Suprapubic skin (tissue), 4 donors: ENCODE measurements at regions not wholly inside any gene's neighbourhood (a gene's known extent, or its start where the extent isn't known, plus 50 kb on each side); places are given as distances from the start of the nearest gene placed in this dataset.

Experiments used
- CTCF ChIP-seq, 2 donors: fragments of 200-600 bp in 1 of 2; fragments of 450-650 bp in 1 of 2; sonication (generic) in 1 of 2; IDR thresholded peaks; one replicate each; pipeline ENCODE4 v1.5.1; 2016 to 2019; ENCODE audit warnings: antibody characterized with exemption in 2 of 2, mild to moderate bottlenecking in 1 of 2, moderate library complexity in 1 of 2
- EP300 ChIP-seq: sonication (generic); formaldehyde crosslinking; IDR thresholded peaks from one replicate; pipeline ENCODE4 v1.6.1; 2017; ENCODE audit warnings: antibody characterized with exemption
- POLR2A ChIP-seq, 2 donors: fragments of 450-650 bp; IDR thresholded peaks; one replicate each; pipeline ENCODE4 v1.6.1; 2017; ENCODE audit warnings: antibody characterized with exemption in 2 of 2, mild to moderate bottlenecking in 2 of 2, moderate library complexity in 2 of 2
- POLR2AphosphoS5 ChIP-seq, 3 donors: sonication (generic); formaldehyde crosslinking; IDR thresholded peaks; one replicate each; pipeline ENCODE4 v1.6.1; 2017; ENCODE audit warnings: antibody characterized with exemption in 3 of 3

- no peak for TF ChIP-seq CTCF (IDR thresholded peaks at IDR 0.05)
- TF ChIP-seq POLR2A (IDR thresholded peaks at IDR 0.05): no peak
- no peak for TF ChIP-seq EP300
- TF ChIP-seq POLR2AphosphoS5 (IDR thresholded peaks at IDR 0.05): no peak
These were observed 917.0 kb downstream of the MAT2B start for GRCh38 chr5:164422400-164422799.
